Suprapubic skin (tissue), 4 donors: ENCODE measurements at regions not wholly inside any gene's neighbourhood (a gene's known extent, or its start where the extent isn't known, plus 50 kb on each side); places are given as distances from the start of the nearest gene placed in this dataset.

Source experiments
- EP300 ChIP-seq: sonication (generic); formaldehyde crosslinking; IDR thresholded peaks from one replicate; pipeline ENCODE4 v1.6.1; 2017; ENCODE audit warnings: antibody characterized with exemption
- POLR2A ChIP-seq, 2 donors: fragments of 450-650 bp; IDR thresholded peaks; one replicate each; pipeline ENCODE4 v1.6.1; 2017; ENCODE audit warnings: antibody characterized with exemption in 2 of 2, mild to moderate bottlenecking in 2 of 2, moderate library complexity in 2 of 2
- POLR2AphosphoS5 ChIP-seq, 3 donors: sonication (generic); formaldehyde crosslinking; IDR thresholded peaks; one replicate each; pipeline ENCODE4 v1.6.1; 2017; ENCODE audit warnings: antibody characterized with exemption in 3 of 3
- TF ChIP-seq, protein P1 (sequence below), 2 donors: fragments of 200-600 bp in 1 of 2; fragments of 450-650 bp in 1 of 2; sonication (generic) in 1 of 2; IDR thresholded peaks; one replicate each; pipeline ENCODE4 v1.5.1; 2016 to 2019; ENCODE audit warnings: antibody characterized with exemption in 2 of 2, mild to moderate bottlenecking in 1 of 2, moderate library complexity in 1 of 2

DNA sequence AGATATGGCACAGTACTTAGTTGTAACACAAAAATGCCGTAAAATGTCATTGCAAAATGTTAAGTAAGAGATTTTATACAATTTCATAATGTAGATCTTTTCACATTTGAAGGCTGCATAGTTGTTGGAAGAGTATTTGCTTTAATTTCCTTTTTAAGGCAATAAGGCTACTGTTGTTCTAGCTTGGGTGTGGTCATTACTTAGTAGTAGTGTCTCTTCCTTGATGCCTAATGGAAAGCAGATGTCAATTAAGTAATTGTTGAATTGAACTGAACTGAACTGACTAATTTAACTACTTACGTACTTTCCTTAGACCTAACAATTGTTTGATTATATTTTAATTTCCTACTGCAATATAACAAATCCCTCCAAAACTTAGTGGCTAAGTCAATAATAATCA is 181.7 kb downstream of the FLRT2 start:
- TF ChIP-seq, protein P1, sequence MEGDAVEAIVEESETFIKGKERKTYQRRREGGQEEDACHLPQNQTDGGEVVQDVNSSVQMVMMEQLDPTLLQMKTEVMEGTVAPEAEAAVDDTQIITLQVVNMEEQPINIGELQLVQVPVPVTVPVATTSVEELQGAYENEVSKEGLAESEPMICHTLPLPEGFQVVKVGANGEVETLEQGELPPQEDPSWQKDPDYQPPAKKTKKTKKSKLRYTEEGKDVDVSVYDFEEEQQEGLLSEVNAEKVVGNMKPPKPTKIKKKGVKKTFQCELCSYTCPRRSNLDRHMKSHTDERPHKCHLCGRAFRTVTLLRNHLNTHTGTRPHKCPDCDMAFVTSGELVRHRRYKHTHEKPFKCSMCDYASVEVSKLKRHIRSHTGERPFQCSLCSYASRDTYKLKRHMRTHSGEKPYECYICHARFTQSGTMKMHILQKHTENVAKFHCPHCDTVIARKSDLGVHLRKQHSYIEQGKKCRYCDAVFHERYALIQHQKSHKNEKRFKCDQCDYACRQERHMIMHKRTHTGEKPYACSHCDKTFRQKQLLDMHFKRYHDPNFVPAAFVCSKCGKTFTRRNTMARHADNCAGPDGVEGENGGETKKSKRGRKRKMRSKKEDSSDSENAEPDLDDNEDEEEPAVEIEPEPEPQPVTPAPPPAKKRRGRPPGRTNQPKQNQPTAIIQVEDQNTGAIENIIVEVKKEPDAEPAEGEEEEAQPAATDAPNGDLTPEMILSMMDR (IDR thresholded peaks at IDR 0.05): no peak
- TF ChIP-seq POLR2A (IDR thresholded peaks at IDR 0.05) (no peak), POLR2AphosphoS5 (IDR thresholded peaks at IDR 0.05) (no peak), EP300 (no peak)
